Peyer's patch (tissue), 4 donors: ENCODE measurements at regions not wholly inside any gene's neighbourhood (a gene's known extent, or its start where the extent isn't known, plus 50 kb on each side); places are given as distances from the start of the nearest gene placed in this dataset.

ENCODE experiments used
- POLR2A ChIP-seq, 2 donors: fragments of 450-650 bp; IDR thresholded peaks; one replicate each; pipeline ENCODE4 v1.5.1; 2017; ENCODE audit warnings: antibody characterized with exemption in 2 of 2, mild to moderate bottlenecking in 2 of 2, moderate library complexity in 2 of 2
- TF ChIP-seq, protein P1 (sequence below), 6 experiments: fragments of 450-650 bp in 4 of 6; fragments of 200-600 bp in 2 of 6; sonication (generic) in 1 of 6; IDR thresholded peaks; one replicate each; pipeline ENCODE4 v1.5.1; 2017 to 2019; ENCODE audit warnings: antibody characterized with exemption in 6 of 6, mild to moderate bottlenecking in 3 of 6, moderate library complexity in 1 of 6

DNA sequence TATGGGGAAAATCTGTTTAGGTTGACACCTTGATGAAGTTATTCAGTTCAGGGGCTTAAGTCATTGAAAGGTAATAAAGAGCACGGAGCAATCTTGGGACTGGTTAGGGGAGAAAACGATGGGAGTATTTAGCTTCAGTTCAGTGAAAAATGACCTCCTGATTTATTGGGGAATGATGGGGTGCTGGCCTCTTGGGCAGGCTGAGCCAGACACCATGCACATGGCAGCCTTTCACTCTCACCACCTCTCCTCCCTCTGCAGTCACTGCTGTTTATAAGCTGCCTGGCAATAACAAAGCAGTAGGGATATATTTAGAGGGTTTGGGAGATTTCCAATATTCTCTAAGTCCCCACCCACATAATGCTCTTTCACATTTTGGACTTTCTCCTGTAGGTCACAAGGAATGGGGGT lies 140.5 kb upstream of the HS3ST2 start:
- TF ChIP-seq, protein P1, sequence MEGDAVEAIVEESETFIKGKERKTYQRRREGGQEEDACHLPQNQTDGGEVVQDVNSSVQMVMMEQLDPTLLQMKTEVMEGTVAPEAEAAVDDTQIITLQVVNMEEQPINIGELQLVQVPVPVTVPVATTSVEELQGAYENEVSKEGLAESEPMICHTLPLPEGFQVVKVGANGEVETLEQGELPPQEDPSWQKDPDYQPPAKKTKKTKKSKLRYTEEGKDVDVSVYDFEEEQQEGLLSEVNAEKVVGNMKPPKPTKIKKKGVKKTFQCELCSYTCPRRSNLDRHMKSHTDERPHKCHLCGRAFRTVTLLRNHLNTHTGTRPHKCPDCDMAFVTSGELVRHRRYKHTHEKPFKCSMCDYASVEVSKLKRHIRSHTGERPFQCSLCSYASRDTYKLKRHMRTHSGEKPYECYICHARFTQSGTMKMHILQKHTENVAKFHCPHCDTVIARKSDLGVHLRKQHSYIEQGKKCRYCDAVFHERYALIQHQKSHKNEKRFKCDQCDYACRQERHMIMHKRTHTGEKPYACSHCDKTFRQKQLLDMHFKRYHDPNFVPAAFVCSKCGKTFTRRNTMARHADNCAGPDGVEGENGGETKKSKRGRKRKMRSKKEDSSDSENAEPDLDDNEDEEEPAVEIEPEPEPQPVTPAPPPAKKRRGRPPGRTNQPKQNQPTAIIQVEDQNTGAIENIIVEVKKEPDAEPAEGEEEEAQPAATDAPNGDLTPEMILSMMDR (IDR thresholded peaks at IDR 0.05), result no peak
- TF ChIP-seq POLR2A (IDR thresholded peaks at IDR 0.05), result no peak
